Activated CD4-positive, CD25-positive, alpha-beta regulatory T cell treated with anti-CD3 and anti-CD28 coated beads, Interleukin-2, amount 50 U/mL, for 72 hours (primary cell): ENCODE measurements at regions not wholly inside any gene's neighbourhood (a gene's known extent, or its start where the extent isn't known, plus 50 kb on each side); places are given as distances from the start of the nearest gene placed in this dataset.

ENCODE experiments used
- DNase-seq: peaks from one replicate; pipeline ENCODE4 v3.0.0; 2021

- no peak for DNase-seq
Observed at GRCh38 chr6:164188861-164189260, 774.3 kb downstream of the QKI start.

- DNase-seq, result no peak
Observed at GRCh38 chr6:164185471-164185871, 771.0 kb downstream of the QKI start.

DNA sequence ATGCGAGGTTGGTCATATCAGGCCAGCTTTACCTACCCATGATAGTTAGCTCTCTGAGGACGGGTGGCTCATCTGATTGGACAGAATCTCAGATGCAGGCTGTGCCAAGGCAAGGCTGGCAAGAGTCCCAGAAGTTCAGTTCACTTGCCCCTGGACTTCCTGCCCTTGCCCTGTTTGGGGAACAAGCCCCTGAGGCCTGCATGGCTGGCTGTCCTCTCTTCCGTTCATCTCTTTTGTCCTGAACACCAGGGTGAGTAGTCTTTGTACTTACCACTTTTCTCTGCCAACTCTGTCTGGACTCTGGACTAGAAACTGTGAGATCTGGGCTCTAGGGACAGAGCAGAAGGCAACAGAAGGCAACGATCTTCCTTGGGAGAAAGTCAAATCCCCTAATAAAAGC, 769.9 kb downstream of the QKI start:
- no peak for DNase-seq

GRCh38 chr6:164183556-164184123, 769.1 kb downstream of the QKI start:
- no peak for DNase-seq

GRCh38 chr6:164178679-164179332, 764.3 kb downstream of the QKI start:
- no peak for DNase-seq

DNA sequence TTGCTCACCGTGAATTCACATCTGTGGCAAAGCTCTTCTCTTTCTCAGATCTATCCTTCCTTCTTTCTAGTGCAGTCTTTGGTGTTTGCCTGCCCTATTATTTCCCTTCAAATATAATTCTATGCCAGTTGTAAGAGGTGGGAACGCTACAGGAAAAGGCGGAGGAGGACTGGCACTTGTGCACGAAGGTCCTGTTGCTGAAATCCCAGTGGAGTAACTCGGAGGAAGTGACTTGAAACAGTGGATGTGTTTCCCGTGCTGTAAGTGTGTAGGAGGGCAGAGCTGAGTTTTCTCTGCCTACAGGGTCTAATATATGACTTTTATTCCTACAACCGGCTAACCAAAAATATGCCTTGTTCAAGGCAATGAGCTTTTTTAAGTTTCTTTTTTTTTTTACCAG, 754.8 kb downstream of the QKI start:
- DNase-seq, result no peak

GRCh38 chr6:164168595-164168994, 754.1 kb downstream of the QKI start:
- DNase-seq, result no peak

DNA sequence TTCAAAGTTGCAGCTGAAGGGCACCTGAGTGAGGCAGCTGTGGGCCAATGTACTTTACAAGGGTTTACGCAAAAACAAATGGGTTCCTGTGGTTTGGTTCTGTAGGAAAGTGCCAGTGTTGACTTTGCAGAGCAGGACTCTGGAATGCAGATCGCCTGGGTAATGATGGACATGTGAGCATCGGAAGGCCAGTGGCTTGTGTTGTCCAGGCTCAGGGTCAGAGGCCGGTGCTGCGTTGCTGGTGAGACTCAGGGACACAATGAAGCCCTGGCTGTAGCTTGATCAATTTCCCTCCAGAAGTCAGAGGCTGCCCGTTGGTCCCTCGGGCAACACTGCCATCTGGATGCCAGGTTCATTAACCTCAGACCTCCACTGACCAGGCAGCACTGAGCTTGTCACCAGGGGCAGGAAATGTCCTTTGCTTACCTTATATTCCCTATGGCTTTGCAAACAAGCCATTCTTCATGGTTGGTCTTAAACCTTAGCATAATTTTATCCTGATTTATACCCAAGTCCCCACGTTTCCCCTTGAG, 753.4 kb downstream of the QKI start:
- no peak for DNase-seq

- DNase-seq, result no peak
Observed at GRCh38 chr6:164166996-164167395, 752.5 kb downstream of the QKI start.

DNA sequence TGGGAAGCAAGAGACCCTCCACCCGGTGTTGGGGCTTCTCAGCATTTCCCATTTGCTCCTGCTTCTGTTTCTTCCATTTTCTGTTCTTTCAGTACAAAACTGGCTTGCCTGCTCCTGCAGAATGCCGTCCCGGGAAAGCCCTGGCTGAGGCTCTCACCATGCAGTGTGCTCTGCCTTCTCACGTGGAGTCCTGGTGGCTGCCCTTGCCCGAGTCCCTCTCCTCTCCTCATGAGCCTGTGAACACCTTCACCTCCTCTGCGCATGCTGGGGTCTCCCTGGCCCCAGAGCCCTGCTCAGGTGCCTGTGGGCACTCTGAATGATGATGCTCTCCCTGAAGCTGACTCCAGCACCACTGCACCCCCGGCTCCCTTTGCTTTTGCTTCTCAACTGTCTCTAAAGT, 752.0 kb downstream of the QKI start:
- DNase-seq, result no peak

GRCh38 chr6:164164876-164165275, 750.4 kb downstream of the QKI start:
- no peak for DNase-seq

DNA sequence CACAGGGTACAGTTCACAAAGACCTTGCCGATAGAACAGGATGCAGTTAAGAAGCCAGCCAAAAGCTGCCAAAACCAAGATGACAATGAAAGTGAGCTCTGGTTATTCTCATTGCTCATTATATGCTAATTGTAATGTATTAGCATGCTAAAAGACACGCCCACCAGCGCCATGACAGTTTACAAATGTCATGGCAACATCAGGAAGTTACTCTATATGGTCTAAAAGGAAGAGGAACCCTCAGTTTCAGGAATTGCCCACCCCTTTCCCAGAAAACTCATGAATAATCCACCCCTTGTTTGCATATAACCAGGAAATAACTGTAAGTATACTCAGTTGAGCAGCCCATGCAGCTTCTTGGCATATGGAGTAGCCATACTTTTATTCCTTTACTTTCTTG, 748.7 kb downstream of the QKI start:
- DNase-seq, result no peak

GRCh38 chr6:164159061-164159460, 744.5 kb downstream of the QKI start:
- DNase-seq, result no peak

GRCh38 chr6:164154588-164154987, 740.1 kb downstream of the QKI start:
- DNase-seq, result no peak

- no peak for DNase-seq
Observed at GRCh38 chr6:164152611-164153010, 738.1 kb downstream of the QKI start.

DNA sequence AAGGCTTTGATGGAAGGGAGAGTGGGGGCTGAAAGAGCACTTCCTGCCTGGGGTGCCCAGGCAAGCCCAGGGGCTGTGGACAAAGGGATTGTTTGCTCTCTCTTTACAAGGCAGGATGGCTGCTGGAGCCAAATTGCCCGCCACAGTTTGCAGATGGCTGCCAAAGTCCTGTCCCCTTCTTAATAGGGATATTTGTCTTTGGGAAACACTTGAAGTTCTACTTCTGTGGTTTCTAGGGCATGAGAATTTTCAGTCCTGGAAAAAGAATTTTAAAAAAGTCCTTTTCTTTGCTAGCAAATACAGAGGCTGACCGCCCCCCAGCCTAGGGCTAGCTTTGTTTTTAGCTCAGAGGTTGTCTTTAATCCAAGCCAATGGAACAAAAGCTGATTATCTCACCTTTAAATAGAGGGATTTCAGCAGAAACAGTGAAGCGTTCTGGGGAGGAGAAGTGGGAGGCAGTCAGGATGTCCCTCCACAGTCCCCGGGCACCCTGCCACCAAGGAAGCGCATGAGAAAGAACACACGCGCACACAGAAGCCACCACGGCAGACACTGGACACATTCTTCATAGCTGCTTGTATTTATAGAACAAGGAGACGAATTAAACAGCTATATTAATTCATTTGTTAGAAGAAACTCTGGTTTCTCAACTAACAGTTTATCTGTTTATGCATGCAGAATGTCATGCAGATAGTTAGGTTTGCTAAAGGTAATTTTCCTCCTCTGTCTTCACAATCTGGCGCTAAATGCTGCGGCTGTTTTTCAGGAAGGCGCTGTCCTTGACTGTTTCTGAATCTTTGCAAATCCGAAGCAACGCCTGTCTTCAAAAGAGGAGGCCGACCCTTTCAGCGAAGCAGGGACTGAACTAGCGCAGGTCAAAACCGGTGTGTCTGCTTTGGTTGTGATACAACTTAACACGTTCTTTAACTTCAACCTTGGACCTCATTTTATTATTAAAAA, 736.9 kb downstream of the QKI start:
- no peak for DNase-seq

GRCh38 chr6:164150232-164150631, 735.7 kb downstream of the QKI start:
- DNase-seq, result no peak

- no peak for DNase-seq
Observed at GRCh38 chr6:164148788-164149187, 734.3 kb downstream of the QKI start.

DNA sequence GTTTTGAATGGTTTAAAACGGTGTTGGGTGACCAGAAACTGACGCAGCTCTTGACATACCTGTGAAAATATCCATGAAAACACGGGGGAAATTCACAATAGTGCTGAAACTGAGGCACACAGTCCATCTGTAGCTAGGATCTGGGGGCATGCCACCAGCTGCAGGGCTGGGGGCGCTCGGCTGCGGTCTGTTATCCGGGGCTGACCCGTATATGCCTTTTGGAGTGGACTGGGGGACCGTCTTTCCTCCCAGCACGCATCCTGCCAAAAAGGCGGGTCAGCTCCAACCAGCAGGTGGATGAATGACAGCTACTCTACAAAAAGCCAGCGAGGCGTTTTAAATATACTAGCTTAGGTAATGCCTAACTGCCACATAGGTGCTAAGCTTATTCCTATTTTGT, 729.8 kb downstream of the QKI start:
- DNase-seq, result no peak

DNA sequence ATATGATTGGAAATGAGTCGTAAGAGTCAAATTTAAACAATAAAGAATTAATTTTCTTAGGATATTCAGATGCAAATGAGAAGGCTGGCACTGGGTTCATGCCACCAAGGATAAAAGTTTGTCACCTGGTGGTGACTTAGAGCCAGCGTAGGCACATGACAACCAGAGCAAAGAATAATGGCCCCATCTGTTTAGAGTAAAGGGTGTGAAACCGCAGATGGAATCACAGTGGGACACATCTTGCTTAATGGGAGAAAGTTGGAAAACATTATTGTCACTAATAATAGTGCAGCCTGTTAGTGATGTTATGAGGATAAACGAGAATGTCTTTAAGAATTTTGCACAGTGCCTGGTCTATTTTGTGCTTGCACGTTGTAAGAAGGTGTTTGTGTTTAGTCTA, 727.8 kb downstream of the QKI start:
- no peak for DNase-seq

GRCh38 chr6:164135511-164136132, 721.1 kb downstream of the QKI start:
- DNase-seq, result no peak

- DNase-seq, result no peak
Observed at GRCh38 chr6:164133095-164133494, 718.6 kb downstream of the QKI start.

GRCh38 chr6:164130585-164130984, 716.1 kb downstream of the QKI start:
- no peak for DNase-seq
